Aorta (tissue), 5 donors: ENCODE measurements at regions not wholly inside any gene's neighbourhood (a gene's known extent, or its start where the extent isn't known, plus 50 kb on each side); places are given as distances from the start of the nearest gene placed in this dataset.
A peak's percentile ranks its signal among the peaks of the same experiment; 100 is the strongest.

Source experiments
- ATAC-seq: fragments of 200-7000 bp; cut with Tn5 transposase; one replicate; pipeline ENCODE4 v1.9.1; 2022; ENCODE audit warnings: moderate library complexity; ENCODE audit not compliant: low FRiP score
- DNase-seq, 2 donors: peaks; one replicate each; pipeline ENCODE4 v3.0.0-alpha.2; 2020
- H3K27ac ChIP-seq, 2 donors: one replicate each; pipeline ENCODE4 v1.5.1; 2013; ENCODE audit warnings: low read length in 2 of 2, mild to moderate bottlenecking in 2 of 2, moderate library complexity in 2 of 2, control low read depth in 1 of 2, inconsistent platforms in 1 of 2, low read depth in 1 of 2
- H3K27me3 ChIP-seq, 2 donors: one replicate each; pipeline ENCODE4 v1.6.1; 2013; ENCODE audit warnings: control low read depth in 1 of 2, low read length in 1 of 2, mild to moderate bottlenecking in 1 of 2, moderate library complexity in 1 of 2; ENCODE audit not compliant: insufficient read depth in 2 of 2, control insufficient read depth in 1 of 2
- H3K36me3 ChIP-seq, 2 donors: one replicate each; pipeline ENCODE4 v1.6.1; 2013; ENCODE audit warnings: control low read depth in 1 of 2, low read length in 1 of 2, mild to moderate bottlenecking in 1 of 2; ENCODE audit not compliant: insufficient read depth in 2 of 2, control insufficient read depth in 1 of 2
- H3K4me1 ChIP-seq, 2 donors: one replicate each; pipeline ENCODE4 v1.6.1; 2013; ENCODE audit warnings: low read length in 2 of 2, control low read depth in 1 of 2, mild to moderate bottlenecking in 1 of 2, moderate library complexity in 1 of 2; ENCODE audit not compliant: insufficient read depth in 2 of 2, control insufficient read depth in 1 of 2
- H3K4me3 ChIP-seq, 2 donors: one replicate each; pipeline ENCODE4 v1.5.1; 2013; ENCODE audit warnings: low read length in 2 of 2, control low read depth in 1 of 2, mild to moderate bottlenecking in 1 of 2
- H3K9me3 ChIP-seq: one replicate; pipeline ENCODE4 v1.6.1; 2013; ENCODE audit warnings: mild to moderate bottlenecking, low read length; ENCODE audit not compliant: control insufficient read depth
- WGBS, 2 donors: extraction: QIAGEN DNeasy Blood & Tissue Kit; methylation state at CpG; one replicate each; pipeline ENCODE4 v1.1.7; 2013; 5-methylcytosine and 5-hydroxymethylcytosine counted together
- intact Hi-C, 2 donors: fragments of 100-400 bp; cut with DNase I; formaldehyde crosslinking; loops; one replicate each; pipeline versions ENCODE4 v1.14.2 to v1.15.0; 2022
- donor health status: healthy with polysubstance abuse.
- donor health status: Bipolar disorder and iron deficiency.
- donor health status: DM: no; HTN: no; CAD: no.
- donor health status: DM: no; HTN: no; CAD: no.
- donor health status: DM: yes; HTN: yes; CAD: no.

DNA sequence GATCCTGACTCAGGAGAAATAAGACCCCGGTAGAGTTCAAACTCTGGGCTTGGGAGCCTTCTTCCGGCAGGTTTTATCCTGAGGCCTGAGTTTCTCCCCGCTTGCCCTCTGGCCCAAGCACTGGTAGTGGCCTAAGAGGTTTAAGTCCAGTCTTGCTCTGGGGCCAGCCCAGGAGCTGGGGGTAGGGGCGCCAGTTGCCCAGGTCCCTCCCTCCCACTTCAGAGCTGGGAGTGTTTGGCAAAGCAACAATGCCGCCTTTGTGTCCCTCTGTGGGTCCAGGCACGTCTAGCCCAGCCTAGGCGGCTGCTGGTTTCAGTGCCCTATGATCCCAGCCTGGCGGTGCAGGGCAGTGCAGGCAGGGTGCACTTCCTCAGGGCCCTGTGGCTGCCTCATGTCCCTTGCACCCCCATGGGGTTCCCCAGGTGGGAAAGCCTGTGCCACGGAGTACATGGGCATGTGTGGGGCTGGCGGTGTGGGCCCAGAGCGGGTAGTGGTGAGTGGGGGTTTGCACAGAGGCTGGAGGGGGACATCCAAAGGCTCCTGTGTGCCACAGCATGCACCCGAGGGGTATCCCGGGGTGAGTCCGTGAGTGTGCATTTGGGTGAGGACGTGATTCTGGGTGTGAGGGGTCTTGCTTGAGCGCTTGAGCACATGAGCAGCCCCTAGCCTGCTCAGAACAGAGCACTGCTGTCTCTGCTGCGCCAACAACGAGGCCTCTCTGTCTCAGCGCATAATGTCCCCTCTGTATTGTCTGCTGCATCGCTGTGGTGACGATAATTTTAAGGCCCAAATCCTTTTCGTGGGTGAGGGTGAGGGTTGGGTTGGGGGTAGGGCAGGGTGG is 61.7 kb upstream of the PSD2 start:
- peak; percentile 47 for ATAC-seq
- Histone ChIP-seq H3K4me3 (no peak overlapping the region), H3K27me3 (no peaks in the 10 kb centered on the region), H3K36me3 (no peaks in the 10 kb centered on the region), H3K9me3 (no peaks in the 10 kb centered on the region), H3K27ac (no peak overlapping the region), H3K4me1 (no peaks in the 10 kb centered on the region)
- WGBS, 2 donors: 92% methylated on average over 22 of the region's 22 CpGs
- intact Hi-C loops: no loop called here
- no peak for DNase-seq

DNA sequence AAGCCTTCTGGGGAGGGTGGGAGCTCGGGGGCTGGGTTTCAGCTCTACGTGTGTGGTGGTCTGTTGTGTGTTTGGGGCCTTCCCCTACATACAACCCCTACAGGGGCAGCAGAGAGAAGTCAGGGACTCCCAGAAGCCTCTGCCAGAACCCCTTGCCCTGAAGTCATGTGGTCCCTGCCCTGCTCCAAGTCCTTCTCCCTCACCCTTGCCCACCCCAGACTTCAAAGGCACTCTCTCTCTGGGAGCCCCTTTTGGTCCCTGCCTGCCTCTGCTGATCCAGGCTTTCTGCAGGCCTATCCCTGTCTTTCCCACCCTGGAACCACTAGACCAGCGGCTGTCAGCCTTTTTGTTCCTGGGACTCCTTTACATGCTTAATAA is 61.1 kb upstream of the PSD2 start:
- ATAC-seq (no peak), DNase-seq (no peak)
- Histone ChIP-seq H3K4me1 (no peaks in the 10 kb centered on the region), H3K27me3 (no peaks in the 10 kb centered on the region), H3K27ac (no peak overlapping the region), H3K4me3 (no peak overlapping the region), H3K9me3 (no peaks in the 10 kb centered on the region), H3K36me3 (no peaks in the 10 kb centered on the region)
- whole genome bisulfite sequencing, 2 donors: 93 to 97% methylated on average over 3 of the region's 3 CpGs
- intact Hi-C loops: no loop called here

DNA sequence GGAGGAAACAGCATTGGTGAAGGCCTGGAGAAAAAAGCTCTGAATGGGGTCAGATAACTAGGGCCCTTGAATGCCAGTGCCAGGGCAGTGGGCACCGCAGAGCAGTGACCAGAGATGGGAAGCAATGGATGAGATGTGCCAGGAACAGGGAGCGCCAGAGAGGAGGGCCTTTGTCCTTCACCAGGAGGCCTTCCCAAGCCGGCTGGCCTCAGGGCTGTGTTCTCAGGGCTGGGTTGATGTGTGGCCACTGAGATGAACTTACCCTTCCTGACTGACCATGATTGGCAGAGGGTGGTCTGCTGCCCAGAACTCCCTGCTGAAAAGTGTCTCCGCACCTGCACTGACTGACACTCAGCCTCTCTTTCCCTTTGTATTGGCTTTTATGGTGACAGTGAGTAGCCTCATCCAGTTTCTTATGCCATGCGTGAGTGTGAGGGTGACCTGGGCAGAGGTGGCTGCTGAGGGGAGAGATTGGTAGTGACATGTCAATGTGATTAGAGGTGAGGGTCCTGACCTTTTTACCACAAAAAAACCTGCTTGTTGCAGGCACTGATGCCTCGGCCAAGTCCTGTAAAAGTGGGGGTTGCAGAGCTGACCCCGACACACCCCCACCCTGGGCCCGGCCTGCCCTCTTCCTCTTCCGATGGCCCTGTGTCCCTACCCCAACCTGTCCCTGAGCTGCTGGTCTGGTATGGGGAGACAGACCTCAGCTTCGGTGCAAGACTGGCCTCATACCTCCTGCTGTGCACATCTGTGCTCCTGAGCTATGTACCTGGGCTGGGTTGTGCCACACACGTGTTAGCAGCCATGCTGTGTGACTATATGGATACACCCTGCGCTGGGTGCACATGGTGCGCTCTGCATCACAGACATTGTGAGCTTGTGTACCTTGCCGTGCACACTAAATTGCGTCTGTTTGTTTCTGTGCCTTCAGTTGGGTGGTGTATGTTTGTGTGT is 57.1 kb upstream of the PSD2 start:
- DNase-seq (no peak), ATAC-seq (no peak)
- Histone ChIP-seq H3K27me3 (no peaks in the 10 kb centered on the region), H3K9me3 (no peaks in the 10 kb centered on the region), H3K36me3 (no peaks in the 10 kb centered on the region), H3K4me1 (no peaks in the 10 kb centered on the region), H3K4me3 (no peak overlapping the region), H3K27ac (no peak overlapping the region)
- 94 to 96% methylated on average over 15 of the region's 15 CpGs for WGBS, 2 donors
- intact Hi-C loops: no loop called here

DNA sequence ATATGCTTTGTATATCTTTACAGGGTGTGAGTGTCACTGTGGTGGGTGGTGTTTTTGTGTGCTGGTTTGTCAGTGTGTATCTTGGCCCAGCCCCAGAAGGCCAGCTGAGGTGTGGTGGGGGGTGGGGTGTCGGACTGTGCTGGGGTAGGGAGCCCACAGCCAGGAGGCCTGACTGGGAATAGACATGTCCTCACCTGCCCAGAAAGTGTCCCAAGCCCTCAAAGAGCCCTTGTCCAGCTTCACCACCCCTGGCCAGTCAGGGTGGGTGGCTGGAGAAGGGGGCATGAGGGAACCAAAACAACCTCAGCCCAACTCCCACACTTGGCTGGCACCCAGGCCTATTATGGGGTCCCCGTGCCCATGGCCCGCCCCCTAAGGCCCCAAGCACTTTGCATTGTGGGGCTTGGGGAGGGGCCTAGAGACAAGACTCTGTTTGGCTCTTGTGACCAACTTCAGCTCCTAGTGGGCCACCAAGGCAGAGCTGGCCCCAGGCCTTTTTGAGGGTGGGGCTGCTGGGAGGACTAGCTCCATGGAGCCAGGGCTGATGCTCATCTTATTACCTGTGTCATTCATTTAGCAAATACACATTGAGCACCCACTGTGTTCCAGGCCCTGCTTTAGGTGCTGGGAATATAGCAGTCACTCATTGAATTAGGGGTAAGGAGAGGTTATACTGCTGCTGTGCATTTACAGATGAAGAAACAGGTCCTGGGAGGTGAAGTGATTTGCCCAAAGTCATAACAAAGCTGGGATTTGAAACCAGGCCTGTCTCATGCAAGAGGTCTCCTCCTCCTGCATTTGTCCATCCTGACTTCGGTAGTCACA is 56.2 kb upstream of the PSD2 start:
- H3K4me3 ChIP-seq: no peak overlapping the region
- WGBS, 2 donors: 78 to 87% methylated on average over 4 of the region's 4 CpGs
- no peaks in the 10 kb centered on the region for H3K4me1 ChIP-seq
- no peaks in the 10 kb centered on the region for H3K27me3 ChIP-seq
- DNase-seq (no peak), ATAC-seq (no peak)
- H3K27ac ChIP-seq: no peak overlapping the region
- H3K36me3 ChIP-seq: no peaks in the 10 kb centered on the region
- intact Hi-C loops: no loop called here
- H3K9me3 ChIP-seq: no peaks in the 10 kb centered on the region

DNA sequence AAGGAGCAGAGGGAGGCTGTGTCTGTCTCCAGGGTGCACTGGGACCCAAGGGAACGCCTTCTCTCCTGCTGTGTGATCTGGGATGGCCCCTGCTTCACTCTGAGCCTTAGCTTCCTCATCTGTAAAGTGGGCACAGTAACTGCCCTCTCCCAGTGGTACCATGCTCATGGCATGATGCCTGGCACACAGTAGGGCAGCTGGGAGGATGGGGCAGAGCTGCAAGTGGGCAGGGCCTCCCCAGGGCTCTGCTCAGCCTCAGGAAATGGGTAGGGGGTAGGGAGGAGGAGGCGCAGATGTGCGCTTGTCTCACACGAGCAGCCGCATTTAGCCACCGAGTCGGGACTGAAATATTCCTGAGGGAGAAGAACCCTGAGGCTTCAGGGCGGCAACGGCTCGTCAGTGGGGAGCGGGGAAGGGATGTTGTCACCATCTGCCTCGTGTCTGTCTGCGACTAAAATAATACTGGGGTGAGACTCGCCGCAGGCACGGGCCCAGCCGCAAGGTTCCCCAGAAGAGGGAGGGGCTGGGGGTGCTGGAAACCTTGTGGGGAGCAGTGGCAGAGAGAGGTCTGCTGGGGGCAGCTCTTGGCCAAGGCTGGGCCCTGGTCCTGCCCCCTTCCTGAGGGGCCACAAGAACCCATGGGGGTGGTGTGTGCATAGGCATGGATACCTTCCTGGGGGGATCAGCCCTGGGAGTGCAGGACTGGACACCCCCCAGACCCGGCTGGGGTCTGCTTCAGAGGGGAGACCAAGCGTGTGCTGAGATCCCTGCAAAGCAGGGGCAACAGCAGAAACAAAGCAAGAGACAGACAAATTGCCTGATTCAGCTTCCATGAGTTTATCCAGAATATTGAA is 55.2 kb upstream of the PSD2 start:
- Histone ChIP-seq H3K27ac (no peak overlapping the region), H3K9me3 (no peaks in the 10 kb centered on the region), H3K36me3 (no peaks in the 10 kb centered on the region), H3K4me3 (no peak overlapping the region), H3K27me3 (no peaks in the 10 kb centered on the region), H3K4me1 (no peaks in the 10 kb centered on the region)
- intact Hi-C loops: no loop called here
- 88 to 90% methylated on average over 18 to 19 of the region's 19 CpGs for WGBS, 2 donors
- no peak for DNase-seq
- ATAC-seq: no peak

DNA sequence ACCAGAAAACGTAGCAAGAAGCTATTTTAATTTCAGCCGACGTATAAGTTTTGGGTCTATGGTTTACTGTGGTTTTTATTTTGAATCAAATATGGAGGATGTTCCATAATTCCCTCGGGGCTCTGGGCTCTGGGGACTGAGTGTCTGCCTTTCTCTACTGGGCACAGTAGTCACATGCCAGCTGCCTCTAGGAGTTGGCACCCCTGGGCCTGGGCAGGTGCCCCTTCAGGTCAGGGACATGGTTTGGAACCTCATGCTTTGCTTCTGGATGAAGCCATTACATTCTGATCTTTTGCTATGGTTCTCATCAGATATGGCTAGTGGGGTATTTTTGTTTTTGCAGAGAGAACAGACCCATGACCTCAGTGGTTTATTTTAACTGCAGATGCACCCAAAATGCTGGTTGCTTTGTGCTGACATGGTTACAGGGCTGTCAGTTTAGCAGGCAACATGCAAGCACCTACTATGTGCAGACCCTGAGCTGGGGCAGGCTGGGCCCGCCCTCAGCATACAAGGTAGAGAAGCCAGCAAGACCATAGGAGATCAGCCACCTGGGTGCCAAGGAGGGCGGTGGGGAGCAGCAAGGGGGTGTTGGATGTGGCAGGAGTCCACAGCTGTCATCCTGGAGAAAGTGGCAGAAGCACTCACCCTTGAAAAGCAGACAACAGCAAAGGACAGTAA is 54.5 kb upstream of the PSD2 start:
- Histone ChIP-seq H3K9me3 (no peaks in the 10 kb centered on the region), H3K4me3 (no peak overlapping the region), H3K4me1 (no peaks in the 10 kb centered on the region), H3K27ac (no peak overlapping the region), H3K27me3 (no peaks in the 10 kb centered on the region), H3K36me3 (no peaks in the 10 kb centered on the region)
- no peak for ATAC-seq
- 90 to 95% methylated on average over 6 of the region's 6 CpGs for WGBS, 2 donors
- no peak for DNase-seq
- intact Hi-C loops: no loop called here

DNA sequence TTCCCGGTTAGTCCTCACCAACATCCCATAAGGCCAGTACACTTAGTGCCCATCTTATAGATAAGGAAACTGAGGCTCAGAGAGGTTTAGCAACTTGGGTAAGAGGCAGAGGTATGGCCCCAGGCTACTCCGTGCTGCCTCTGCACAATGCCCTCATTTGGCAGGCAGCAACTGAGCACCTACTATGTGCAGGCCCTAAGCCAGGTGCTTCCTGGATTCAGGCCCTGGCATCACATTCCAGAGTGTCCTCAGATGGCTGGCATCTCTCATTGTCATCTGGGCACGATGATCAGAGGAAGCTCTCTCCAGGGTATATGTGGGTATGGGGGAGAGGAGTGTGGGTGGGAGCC is 53.8 kb upstream of the PSD2 start:
- Histone ChIP-seq H3K27me3 (no peaks in the 10 kb centered on the region), H3K27ac (no peak overlapping the region), H3K9me3 (no peaks in the 10 kb centered on the region), H3K36me3 (no peaks in the 10 kb centered on the region), H3K4me3 (no peak overlapping the region), H3K4me1 (no peaks in the 10 kb centered on the region)
- intact Hi-C loops: no loop called here
- no peak for ATAC-seq
- DNase-seq: no peak
- 75 to 78% methylated on average over 3 of the region's 3 CpGs for WGBS, 2 donors
